KOPT-K1 (cell line): ENCODE measurements at regions not wholly inside any gene's neighbourhood (a gene's known extent, or its start where the extent isn't known, plus 50 kb on each side); places are given as distances from the start of the nearest gene placed in this dataset.
"Not testable (repeated sequence)": the region's sequence is repeated elsewhere in the genome, so short reads cannot be mapped to it uniquely, and the experiment has no call there.

Source experiments
- H3K27ac ChIP-seq: fragments of 200-600 bp; sonication (generic); 2 replicates; pipeline ENCODE4 v1.5.1; 2016; ENCODE audit warnings: antibody characterized with exemption, mild to moderate bottlenecking, low read depth, low read length; ENCODE audit not compliant: poor library complexity, severe bottlenecking
- H3K36me3 ChIP-seq: fragments of 200-600 bp; sonication (generic); 2 replicates; pipeline ENCODE4 v1.5.1; 2017; ENCODE audit warnings: antibody characterized with exemption, mild to moderate bottlenecking, low read length, moderate library complexity; ENCODE audit not compliant: insufficient read depth
- H3K9me3 ChIP-seq: fragments of 200-600 bp; sonication (generic); 2 replicates; pipeline ENCODE4 v1.5.1; 2017; ENCODE audit warnings: antibody characterized with exemption, low read length, mild to moderate bottlenecking; ENCODE audit not compliant: insufficient read depth, poor library complexity, severe bottlenecking

DNA sequence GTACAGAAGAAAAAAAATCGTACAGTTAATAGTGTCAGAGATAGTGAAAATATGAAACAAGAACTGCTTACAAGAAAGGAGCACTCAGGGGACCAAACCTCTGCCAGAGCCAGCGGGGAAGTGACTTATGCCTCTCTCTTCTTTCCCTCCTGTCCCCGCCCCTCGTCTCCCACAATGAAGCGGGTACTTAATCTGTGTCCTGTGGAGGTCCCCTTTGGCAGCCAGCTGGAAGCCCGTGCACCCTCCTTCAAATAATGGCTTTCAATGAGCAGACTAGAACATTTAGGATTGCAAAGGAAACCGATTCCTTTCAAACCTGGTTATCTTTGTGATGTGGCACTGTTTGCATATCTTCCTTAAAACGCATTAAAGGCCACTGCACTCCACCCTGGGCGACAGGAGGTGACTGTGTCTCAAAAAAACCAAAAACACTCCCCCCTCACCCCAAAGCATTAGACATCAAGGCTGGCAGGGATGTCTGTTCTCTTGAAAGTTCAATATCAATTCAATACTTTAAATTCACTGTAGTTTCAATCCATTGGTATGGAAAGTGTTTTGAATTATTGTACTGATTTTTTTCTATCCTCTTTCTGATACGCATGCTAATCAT is 51.7 kb downstream of the PPIAL4C start:
- H3K9me3 ChIP-seq, H3K36me3 ChIP-seq: not testable (repeated sequence)
- H3K27ac ChIP-seq, result peak overlapping the region; percentile 42

DNA sequence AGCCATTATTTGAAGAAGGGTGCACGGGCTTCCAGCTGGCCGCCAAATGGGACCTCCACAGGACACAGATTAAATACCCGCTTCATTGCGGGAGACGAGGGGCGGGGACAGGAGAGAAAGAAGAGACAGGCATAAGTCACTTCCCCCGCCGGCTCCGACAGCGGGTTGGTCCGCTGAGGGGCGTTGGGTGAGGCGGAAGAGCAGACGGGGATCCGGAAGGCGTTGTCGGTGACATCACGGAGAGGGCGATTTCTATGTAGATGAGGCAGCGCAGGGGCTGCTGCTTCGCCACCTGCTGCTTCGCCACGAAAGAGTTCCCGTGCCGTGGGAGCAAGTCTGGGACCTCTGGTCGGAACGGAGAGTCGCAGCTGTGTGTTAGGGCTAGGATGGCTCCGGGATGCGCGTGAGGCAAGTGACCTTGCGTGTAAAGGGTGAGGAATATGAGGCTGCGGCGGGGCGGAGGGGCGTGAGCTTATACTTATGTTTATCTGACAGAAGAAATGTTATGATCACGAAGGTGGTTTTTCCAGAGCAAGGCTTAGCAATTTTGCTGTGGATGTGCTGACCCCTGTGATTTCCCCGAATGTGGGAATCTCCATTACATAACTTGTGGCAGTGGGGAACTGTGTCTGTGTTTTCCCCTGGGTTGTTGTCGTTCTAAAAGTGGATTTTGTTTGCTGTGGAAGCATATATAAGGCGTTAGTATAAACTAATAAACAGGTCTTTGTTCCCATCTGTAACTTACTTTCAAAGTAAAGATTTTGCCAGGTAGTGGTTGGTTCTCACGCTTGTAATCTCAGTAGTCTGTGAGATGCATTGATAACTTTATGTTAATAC is 52.9 kb downstream of the PPIAL4C start:
- not testable (repeated sequence) for H3K9me3 ChIP-seq, H3K36me3 ChIP-seq
- peak overlapping the region; percentile 97 for H3K27ac ChIP-seq

DNA sequence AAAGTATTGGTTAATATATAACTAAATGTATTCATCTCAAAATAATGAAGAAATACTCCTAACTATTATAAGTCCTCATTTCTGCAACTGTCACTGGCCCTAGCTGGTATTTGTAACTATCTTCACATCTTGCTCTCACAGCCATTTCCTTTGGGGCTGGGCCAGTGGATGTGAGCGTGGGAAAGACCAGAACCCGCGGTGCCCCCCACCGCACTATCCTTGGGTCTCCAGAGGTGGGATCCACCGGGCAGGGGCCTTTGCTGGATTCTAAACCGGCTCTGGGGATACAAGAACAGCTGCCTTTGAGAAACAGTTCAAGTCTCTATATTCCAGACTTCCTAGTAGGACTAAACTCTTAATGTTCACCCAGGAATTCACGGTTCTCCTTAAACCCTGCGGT is 54.8 kb downstream of the PPIAL4C start:
- not testable (repeated sequence) for H3K27ac ChIP-seq, H3K9me3 ChIP-seq, H3K36me3 ChIP-seq

DNA sequence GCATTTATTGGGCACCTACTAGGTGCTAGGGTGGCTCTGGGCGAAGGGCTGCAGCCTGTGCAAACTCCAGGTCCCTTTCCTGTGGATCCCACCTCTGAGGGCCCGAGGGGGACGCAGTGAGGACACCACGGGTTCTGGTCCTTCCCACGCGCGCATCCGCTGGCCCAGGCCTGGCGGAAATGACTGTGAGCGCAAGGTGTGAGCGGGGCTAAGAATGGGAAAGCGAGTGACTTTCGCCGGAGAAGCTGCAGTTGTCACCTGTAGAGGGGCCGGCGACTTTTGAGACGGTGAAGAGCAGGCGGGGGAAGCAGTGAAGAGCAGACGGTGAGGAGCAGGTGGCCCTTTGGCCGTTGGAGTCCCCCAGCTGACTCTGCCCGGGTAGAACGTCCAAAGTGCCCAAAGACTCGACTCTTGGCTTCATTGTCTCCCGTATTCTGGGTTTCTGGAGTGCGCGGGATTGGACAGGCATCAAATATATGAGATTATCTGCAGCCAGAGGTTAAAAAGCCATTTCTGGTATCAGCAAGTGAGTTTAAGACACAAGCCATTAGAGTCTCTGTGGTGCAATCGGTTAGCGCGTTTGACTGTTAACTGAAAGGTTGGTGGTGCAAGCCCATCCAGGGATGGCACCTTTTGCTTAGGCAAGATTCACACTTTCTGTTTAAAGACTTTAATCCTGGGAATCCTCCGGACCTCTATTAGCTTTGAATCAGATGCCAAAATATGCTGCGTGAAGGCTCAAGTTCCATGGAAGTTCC is 55.4 kb downstream of the PPIAL4C start:
- not testable (repeated sequence) for H3K9me3 ChIP-seq, H3K36me3 ChIP-seq, H3K27ac ChIP-seq

DNA sequence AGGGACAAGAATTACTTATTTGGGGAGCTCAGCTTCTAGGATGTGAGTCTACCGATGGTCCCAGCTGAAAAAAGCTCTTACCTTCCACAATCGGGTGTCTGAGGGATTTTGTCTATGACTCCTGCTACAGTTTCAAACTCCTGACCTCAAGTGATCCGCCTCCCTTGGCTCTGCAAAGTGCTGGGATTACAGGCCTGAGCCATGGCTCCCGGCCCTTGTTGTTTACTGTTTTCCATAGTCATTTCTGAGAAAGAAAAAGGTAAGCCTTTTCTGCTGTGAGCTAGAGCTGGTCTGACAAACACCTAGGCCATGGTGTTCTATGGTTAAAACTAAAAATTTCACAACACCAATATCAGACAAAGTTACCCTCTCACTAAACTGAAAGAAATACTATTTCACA is 57.5 kb downstream of the PPIAL4C start:
- H3K27ac ChIP-seq, H3K9me3 ChIP-seq, H3K36me3 ChIP-seq: not testable (repeated sequence)

DNA sequence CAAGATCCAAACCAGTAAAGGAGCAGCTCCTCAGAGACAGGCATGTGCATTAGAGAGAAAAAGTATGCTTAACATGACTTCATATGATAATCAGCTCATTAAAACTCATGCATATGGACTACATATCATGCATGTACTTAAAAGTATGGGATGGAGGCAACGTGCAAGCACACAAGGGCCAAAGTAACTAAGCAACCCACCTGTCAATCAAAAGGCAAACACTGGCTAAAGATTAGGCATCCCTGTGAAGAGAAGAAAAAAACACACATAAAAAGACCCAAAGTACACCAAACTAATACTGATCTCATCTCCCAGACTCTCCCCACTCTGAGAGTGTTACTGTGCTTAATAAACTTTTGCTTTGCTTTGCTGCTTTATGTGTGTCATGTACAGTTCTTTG is 61.2 kb downstream of the PPIAL4C start:
- H3K9me3 ChIP-seq, H3K27ac ChIP-seq, H3K36me3 ChIP-seq: not testable (repeated sequence)

DNA sequence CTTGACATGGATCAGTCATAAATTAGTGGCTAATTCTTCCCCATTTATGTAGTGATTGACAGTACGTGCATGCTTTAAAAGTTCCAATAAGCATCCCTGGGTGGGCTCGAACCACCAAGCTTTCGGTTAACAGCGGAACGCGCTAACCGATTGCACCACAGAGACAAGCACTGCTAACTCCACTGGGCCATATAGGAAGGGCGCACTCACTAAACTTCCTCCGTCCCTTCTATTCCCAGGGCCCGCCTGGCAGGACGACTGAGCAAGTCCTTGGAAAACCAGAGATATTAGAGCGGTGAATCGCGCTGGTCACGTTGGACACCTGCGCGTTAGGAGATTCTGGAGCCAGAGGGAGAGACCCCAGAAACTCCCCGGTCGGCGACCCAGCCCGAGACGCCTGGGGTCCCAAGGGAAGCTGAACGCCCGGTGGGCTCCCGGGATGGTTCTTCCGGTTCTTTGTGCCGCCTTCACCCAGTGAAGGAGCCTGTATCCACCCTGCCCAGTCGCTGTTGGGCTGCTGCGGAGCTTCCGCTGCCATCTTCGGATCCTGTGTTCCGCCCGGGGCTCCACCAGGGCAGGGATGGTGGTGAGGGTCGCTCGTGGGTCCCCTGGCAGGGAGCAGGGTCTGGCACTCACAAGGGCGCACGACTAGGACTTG is 62.8 kb downstream of the PPIAL4C start:
- not testable (repeated sequence) for H3K36me3 ChIP-seq, H3K9me3 ChIP-seq, H3K27ac ChIP-seq

DNA sequence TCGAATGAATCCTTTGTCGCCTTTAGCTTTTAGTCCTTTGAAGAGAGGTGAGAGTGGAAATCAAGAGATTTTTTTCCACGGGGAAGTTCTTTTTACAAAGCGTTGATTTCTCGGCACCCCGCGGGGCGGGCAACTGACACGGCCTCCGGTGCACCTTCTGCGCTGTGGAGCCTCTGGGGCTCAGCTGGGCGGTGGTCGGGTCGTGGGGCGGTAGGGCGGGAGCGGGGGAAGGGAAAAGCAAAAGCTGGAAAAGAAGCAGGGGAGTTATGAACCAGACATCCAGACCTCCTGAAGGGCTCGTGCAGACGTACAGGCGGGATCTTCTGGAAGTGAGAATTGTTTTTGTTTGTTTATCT is 63.3 kb downstream of the PPIAL4C start:
- H3K27ac ChIP-seq, H3K9me3 ChIP-seq, H3K36me3 ChIP-seq: not testable (repeated sequence)

DNA sequence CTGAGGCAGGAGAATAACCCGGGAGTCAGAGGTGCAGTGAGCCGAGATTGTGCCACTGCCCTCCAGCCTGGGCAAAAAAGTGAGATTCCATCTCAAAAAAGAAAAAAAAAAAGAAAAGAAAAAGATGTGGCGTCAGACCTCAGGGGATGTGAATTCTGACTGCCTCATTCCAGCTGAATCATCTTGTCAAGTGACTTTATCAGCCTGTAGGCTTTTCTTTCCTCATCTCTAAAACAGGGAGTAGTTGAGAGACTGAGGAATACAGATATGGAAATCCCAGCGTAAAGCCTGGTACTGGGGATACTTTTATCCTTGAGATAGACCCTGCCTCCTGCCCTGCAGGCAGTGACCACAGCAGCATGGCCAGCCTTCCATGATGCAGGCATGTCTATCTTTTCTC is 74.1 kb downstream of the PPIAL4C start:
- H3K27ac ChIP-seq, H3K9me3 ChIP-seq, H3K36me3 ChIP-seq: not testable (repeated sequence)

DNA sequence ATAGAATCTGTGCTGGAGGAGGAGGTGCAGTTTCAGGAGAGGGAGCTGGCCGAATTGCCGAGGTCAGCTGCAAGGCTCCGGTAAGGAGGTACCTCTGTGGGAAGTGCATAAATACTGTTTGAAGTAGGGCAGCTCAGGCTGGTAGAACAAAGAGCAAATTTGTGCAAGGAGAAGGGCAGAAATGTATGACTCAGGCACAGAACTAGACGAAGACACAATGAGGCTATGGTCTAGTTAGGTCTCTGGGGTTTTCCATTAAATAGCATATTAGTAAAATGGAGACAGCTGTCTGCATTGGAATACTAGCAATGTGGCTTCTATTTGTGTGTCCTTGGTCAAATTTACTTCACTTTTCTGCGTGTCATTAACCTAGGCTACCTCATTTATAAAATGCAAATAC is 74.5 kb downstream of the PPIAL4C start:
- H3K9me3 ChIP-seq, H3K36me3 ChIP-seq, H3K27ac ChIP-seq: not testable (repeated sequence)

DNA sequence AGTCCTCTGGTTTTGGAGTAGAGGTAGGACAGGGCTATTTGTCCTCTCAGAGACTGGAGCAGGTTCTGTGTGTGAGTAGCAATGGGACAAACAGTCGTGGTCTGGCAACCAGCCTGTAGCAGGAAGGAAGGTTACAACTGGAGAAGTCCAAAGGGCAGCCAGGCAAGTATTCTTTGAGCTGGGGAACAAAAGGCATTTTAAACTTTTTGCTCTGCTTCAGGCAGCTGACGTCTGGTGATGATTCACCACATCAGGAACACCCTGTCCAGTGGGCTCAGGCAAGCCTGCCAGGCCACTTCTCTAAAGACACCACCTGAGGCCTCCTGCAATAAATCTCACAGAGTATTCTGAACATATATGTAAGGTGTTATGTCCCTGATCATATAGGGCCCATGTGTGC is 81.0 kb downstream of the PPIAL4C start:
- H3K9me3 ChIP-seq, H3K27ac ChIP-seq: not testable (repeated sequence)

DNA sequence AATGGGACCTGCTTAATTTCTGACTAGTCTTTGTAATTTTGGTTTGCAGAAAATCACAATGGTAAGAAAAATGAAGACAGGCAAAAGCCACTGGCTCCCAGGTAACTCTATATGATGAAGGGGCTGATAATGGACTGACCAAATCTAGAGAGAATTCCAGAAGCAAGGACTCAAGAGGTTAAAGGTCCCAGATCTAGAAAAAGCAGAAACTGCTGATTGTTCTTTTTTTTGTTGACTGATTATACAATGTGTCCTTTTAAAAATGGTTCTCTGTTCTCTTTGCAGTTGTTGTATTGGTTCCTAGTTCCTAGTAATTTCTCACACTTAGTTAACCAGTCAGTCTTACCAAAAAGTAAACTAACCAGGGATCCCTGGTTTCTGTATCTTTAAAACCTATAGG is 81.4 kb downstream of the PPIAL4C start:
- H3K9me3 ChIP-seq, result not testable (repeated sequence)

More for the DNA sequence above, 81.0 kb downstream of the PPIAL4C start:
- H3K36me3 ChIP-seq, result not testable (repeated sequence)

DNA sequence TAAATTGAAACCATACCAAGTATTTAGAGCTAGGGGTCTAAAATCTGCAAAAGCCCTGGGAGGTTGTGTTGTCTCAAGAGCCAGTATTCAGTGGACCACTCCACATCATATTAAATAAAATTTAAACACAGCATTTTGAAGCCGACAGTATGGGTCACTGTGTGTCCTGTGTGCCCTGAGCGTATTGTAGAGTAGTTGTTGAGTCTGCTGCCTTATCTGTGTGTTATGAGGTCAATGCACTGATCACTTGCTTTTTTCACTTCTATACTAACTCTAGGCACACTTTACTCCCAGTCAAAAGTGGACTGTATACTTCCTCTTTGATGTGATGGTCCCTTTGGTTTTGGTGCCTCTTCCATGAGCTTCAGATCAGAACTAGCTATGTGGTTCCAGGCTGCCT is 81.9 kb downstream of the PPIAL4C start:
- not testable (repeated sequence) for H3K9me3 ChIP-seq, H3K27ac ChIP-seq, H3K36me3 ChIP-seq

More for the DNA sequence above, 81.4 kb downstream of the PPIAL4C start:
- H3K27ac ChIP-seq, H3K36me3 ChIP-seq: not testable (repeated sequence)

DNA sequence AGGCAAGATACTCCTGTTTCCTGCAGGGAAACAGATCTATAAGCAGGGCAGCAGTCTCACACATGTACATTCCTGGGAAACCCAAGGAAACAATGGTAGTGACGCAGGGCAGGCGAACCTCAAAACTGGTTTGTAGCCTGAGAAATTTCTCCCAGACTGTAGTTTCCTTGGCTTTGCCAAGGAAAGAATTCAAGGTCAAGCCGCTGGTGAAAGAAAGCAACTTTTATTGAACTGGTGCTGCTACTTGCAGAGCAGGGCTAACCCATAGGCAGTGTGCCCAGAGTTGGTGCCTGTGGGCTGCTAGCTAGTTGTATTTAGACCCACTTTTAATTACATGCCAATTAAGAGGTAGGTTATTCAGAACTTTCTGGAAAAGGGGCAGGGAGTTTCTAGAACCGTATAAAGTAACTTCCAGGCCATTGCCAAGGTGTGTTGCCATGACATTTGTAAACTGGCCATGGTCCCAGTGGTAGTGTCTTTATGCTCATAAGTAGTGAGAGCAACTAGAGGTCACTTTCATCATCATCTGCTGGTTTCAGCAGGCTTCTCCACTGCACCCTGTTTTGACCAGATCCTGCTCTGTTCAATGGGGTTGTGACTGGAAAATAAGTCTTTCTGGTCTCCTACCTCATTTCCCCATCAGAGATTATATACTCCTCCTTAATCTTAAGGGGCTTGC is 89.7 kb downstream of the PPIAL4C start:
- H3K27ac ChIP-seq, H3K36me3 ChIP-seq, H3K9me3 ChIP-seq: not testable (repeated sequence)

DNA sequence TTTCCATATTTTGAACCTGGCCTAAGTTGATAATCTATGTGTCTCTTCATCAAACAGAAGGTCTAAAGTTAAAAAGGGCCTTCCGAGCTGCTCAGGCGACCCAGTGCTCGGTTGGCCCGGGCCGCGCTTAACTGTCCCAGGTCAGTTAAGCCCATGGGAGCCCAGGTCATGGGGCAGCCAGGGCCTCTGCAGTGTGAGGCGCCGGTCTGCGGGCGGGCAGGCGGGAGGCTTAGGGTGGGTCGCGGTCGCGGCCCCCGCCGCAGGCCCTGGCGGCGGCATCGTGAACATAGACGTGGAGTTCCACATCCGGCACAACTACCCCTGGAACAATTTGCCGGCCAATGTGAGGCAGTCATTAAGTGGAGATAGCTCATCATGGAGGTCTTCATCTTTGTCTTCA is 91.3 kb downstream of the PPIAL4C start:
- H3K9me3 ChIP-seq, H3K36me3 ChIP-seq, H3K27ac ChIP-seq: not testable (repeated sequence)
